ENCODE measurements at regions not wholly inside any gene's neighbourhood (a gene's known extent, or its start where the extent isn't known, plus 50 kb on each side); places are given as distances from the start of the nearest gene placed in this dataset.

GRCh38 chr21:19844334-19844733 is 1153.9 kb upstream of the NCAM2 start:
- no peak for TF ChIP-seq CTCF (IDR thresholded peaks at IDR 0.05 in 8 of 11, conservative IDR thresholded peaks at IDR 0.05 in 3 of 11)
- TF ChIP-seq POLR2A (IDR thresholded peaks at IDR 0.05) = no peak
